Fibroblast of lung (primary cell): ENCODE measurements at regions not wholly inside any gene's neighbourhood (a gene's known extent, or its start where the extent isn't known, plus 50 kb on each side); places are given as distances from the start of the nearest gene placed in this dataset.
"Not testable (repeated sequence)": the region's sequence is repeated elsewhere in the genome, so short reads cannot be mapped to it uniquely, and the experiment has no call there.

Experiments
- EZH2 ChIP-seq: IDR thresholded peaks from 2 replicates; pipeline ENCODE4 v1.5.1; 2012; ENCODE audit warnings: low read length, control low read depth, mild to moderate bottlenecking; ENCODE audit errors: missing control alignments
- TF ChIP-seq, protein P1 (sequence below), 2 donors: IDR thresholded peaks in 1 of 2; conservative IDR thresholded peaks in 1 of 2; 1 replicate in 1 of 2; 2 replicates in 1 of 2; pipeline ENCODE4 v1.5.1; 2011 to 2012; ENCODE audit warnings: low read length in 2 of 2, control low read depth in 1 of 2, inconsistent platforms in 1 of 2, low read depth in 1 of 2, mild to moderate bottlenecking in 1 of 2

DNA sequence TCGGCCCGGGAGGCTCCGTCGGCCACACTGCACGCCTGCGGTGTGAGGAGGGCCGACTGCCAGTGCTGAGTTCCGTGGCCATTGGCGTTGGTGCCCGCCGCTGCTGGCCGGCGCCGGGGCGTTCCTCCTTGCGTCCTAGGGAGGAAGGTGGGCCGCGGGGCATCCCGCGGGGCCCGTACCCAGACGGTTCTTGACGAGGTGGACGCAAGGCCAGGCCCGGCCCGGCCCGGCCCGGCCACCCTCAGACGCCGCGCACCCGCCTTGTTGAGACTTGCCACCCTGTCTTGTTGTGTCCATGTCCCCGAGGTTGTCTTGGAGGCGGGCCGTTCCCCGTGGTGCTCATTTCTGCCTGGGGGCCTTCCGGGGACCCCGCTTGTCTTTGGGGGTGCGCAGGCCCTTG, 282.0 kb upstream of the AGTR2 start:
- TF ChIP-seq, protein P1, sequence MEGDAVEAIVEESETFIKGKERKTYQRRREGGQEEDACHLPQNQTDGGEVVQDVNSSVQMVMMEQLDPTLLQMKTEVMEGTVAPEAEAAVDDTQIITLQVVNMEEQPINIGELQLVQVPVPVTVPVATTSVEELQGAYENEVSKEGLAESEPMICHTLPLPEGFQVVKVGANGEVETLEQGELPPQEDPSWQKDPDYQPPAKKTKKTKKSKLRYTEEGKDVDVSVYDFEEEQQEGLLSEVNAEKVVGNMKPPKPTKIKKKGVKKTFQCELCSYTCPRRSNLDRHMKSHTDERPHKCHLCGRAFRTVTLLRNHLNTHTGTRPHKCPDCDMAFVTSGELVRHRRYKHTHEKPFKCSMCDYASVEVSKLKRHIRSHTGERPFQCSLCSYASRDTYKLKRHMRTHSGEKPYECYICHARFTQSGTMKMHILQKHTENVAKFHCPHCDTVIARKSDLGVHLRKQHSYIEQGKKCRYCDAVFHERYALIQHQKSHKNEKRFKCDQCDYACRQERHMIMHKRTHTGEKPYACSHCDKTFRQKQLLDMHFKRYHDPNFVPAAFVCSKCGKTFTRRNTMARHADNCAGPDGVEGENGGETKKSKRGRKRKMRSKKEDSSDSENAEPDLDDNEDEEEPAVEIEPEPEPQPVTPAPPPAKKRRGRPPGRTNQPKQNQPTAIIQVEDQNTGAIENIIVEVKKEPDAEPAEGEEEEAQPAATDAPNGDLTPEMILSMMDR (conservative IDR thresholded peaks at IDR 0.05 in 1 of 2, IDR thresholded peaks at IDR 0.05 in 1 of 2; ENCODE audit: low read depth in 1 of 2, low read length in 2 of 2) = not testable (repeated sequence)
- not testable (repeated sequence) for TF ChIP-seq EZH2
